Naive thymus-derived CD4-positive, alpha-beta T cell (primary cell): ENCODE measurements at regions not wholly inside any gene's neighbourhood (a gene's known extent, or its start where the extent isn't known, plus 50 kb on each side); places are given as distances from the start of the nearest gene placed in this dataset.

Experiments used
- ATAC-seq: fragments of 150-1000 bp; cut with Tn5 transposase; 2 replicates; pipeline ENCODE4 v1.10.0; 2021; ENCODE audit warnings: mild to moderate bottlenecking, moderate library complexity
- CTCF ChIA-PET: fragments of 350-600 bp; sonication (Branson Sonifier 250); formaldehyde crosslinking; loops from one replicate; lab custom pipeline; 2021; ENCODE audit warnings: antibody characterized with exemption; lab: Charles Lee
- POLR2A ChIA-PET: fragments of 350-600 bp; sonication (Branson Sonifier 250); formaldehyde crosslinking; loops from one replicate; lab custom pipeline; 2021; ENCODE audit warnings: antibody characterized with exemption, inconsistent platforms; lab: Charles Lee
- DNase-seq, 9 donors: peaks; one replicate each; pipeline versions ENCODE4 v3.0.0 to v3.0.0-alpha.2; 2020 to 2022; ENCODE audit warnings: mixed read lengths in 1 of 9
- H3K27ac ChIP-seq: one replicate; pipeline ENCODE4 v1.7.0; 2013; ENCODE audit warnings: mild to moderate bottlenecking, low read depth, low read length, moderate library complexity
- H3K27me3 ChIP-seq, 2 donors: one replicate each; pipeline ENCODE4 v1.7.0; 2013; ENCODE audit warnings: low read length in 2 of 2, mild to moderate bottlenecking in 2 of 2, moderate library complexity in 2 of 2; ENCODE audit not compliant: control insufficient read depth in 2 of 2, insufficient read depth in 2 of 2
- H3K36me3 ChIP-seq, 3 experiments: 1 replicate in 2 of 3; 2 replicates in 1 of 3; pipeline ENCODE4 v1.7.0; 2013; ENCODE audit warnings: low read length in 3 of 3, mild to moderate bottlenecking in 3 of 3, moderate library complexity in 1 of 3; ENCODE audit not compliant: insufficient read depth in 3 of 3, control insufficient read depth in 2 of 3
- H3K4me1 ChIP-seq, 2 donors: one replicate each; pipeline ENCODE4 v1.7.0; 2013; ENCODE audit warnings: low read length in 2 of 2, mild to moderate bottlenecking in 2 of 2, moderate library complexity in 1 of 2; ENCODE audit not compliant: control insufficient read depth in 2 of 2, insufficient read depth in 2 of 2
- H3K4me3 ChIP-seq: 2 replicates; pipeline ENCODE4 v1.7.0; 2013; ENCODE audit warnings: mild to moderate bottlenecking, low read length
- H3K9me3 ChIP-seq, 3 experiments: 1 replicate in 2 of 3; 2 replicates in 1 of 3; pipeline ENCODE4 v1.7.0; 2013; ENCODE audit warnings: low read length in 3 of 3; ENCODE audit not compliant: control insufficient read depth in 2 of 3
- H3K27ac Mint-ChIP-seq, 9 donors: one replicate each; pipeline ENCODE4 v1.8.0; 2020 to 2022; ENCODE audit warnings: mixed read lengths in 9 of 9, mild to moderate bottlenecking in 8 of 9, moderate library complexity in 5 of 9, inconsistent platforms in 2 of 9
- H3K27me3 Mint-ChIP-seq, 5 donors: one replicate each; pipeline ENCODE4 v1.8.0; 2021 to 2022; ENCODE audit warnings: mixed read lengths in 5 of 5, mild to moderate bottlenecking in 1 of 5
- H3K36me3 Mint-ChIP-seq, 5 donors: one replicate each; pipeline ENCODE4 v1.8.0; 2020 to 2022; ENCODE audit warnings: mixed read lengths in 5 of 5, mild to moderate bottlenecking in 3 of 5, inconsistent platforms in 1 of 5
- H3K4me1 Mint-ChIP-seq, 7 donors: one replicate each; pipeline ENCODE4 v1.8.0; 2020 to 2022; ENCODE audit warnings: mixed read lengths in 7 of 7, mild to moderate bottlenecking in 3 of 7, inconsistent platforms in 1 of 7
- H3K4me3 Mint-ChIP-seq, 10 donors: one replicate each; pipeline ENCODE4 v1.8.0; 2020 to 2022; ENCODE audit warnings: mild to moderate bottlenecking in 10 of 10, mixed read lengths in 10 of 10, moderate library complexity in 6 of 10, inconsistent platforms in 2 of 10
- H3K9me3 Mint-ChIP-seq, 11 donors: one replicate each; pipeline ENCODE4 v1.8.0; 2020 to 2022; ENCODE audit warnings: mixed read lengths in 11 of 11, mild to moderate bottlenecking in 4 of 11, inconsistent platforms in 1 of 11, moderate library complexity in 1 of 11
- intact Hi-C, 2 donors: fragments of 100-400 bp; cut with micrococcal nuclease; formaldehyde crosslinking; loops; one replicate each; pipeline ENCODE4 v1.15.1; 2023

- Mint-ChIP-seq H3K36me3 (no peaks in the 10 kb centered on the region), H3K27me3 (peaks cover 4 to 27% (median 13%) of the 10 kb centered on the region in 5 donors), H3K9me3 (no peaks in the 10 kb centered on the region), H3K4me3 (no peak overlapping the region), H3K4me1 (peaks cover 0 to 1% (median 0%) of the 10 kb centered on the region in 7 donors), H3K27ac (no peak overlapping the region)
- ChIA-PET CTCF (no interaction called here), POLR2A (no interaction called here)
- intact Hi-C loops, result no loop called here
- Histone ChIP-seq H3K27ac (no peak overlapping the region), H3K36me3 (no peaks in the 10 kb centered on the region), H3K9me3 (no peaks in the 10 kb centered on the region), H3K4me3 (no peak overlapping the region), H3K27me3 (no peaks in the 10 kb centered on the region), H3K4me1 (no peaks in the 10 kb centered on the region)
- DNase-seq (no peak), ATAC-seq (no peak)
Measured at GRCh38 chr1:67614511-67614934, 70.5 kb upstream of the GADD45A start.

DNA sequence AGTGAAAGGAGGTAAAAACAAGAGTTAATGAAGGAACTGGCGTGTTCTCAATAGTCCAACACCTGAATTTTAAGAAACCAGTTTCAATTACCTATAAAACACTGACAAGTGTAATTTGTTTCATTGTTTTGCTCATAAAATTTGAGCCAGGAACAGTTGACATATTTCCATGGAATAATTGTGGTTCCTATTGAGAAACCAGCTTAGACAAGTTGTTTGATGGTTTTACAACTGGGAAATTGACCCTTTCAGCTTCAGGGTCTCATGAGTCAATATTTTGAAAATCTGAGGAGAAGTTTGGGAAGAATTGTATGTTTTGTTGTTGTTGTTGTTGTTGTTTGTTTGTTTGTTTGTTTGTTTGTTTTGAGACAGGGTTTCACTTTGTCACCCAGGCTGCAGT lies 69.1 kb upstream of the GADD45A start:
- no peak overlapping the region for H3K27ac Mint-ChIP-seq
- no peaks in the 10 kb centered on the region for H3K27me3 ChIP-seq
- no peaks in the 10 kb centered on the region for H3K9me3 Mint-ChIP-seq
- no peaks in the 10 kb centered on the region for H3K4me1 ChIP-seq
- H3K27ac ChIP-seq, result no peak overlapping the region
- H3K27me3 Mint-ChIP-seq, result peaks cover 9 to 28% (median 13%) of the 10 kb centered on the region in 5 donors
- H3K4me3 ChIP-seq, result no peak overlapping the region
- H3K4me3 Mint-ChIP-seq, result no peak overlapping the region
- DNase-seq (no peak), ATAC-seq (no peak)
- no peaks in the 10 kb centered on the region for H3K36me3 Mint-ChIP-seq
- H3K36me3 ChIP-seq, result no peaks in the 10 kb centered on the region
- H3K4me1 Mint-ChIP-seq, result peaks cover 0 to 1% (median 0%) of the 10 kb centered on the region in 7 donors
- POLR2A ChIA-PET, result no interaction called here
- CTCF ChIA-PET, result no interaction called here
- intact Hi-C loops, result no loop called here
- H3K9me3 ChIP-seq, result no peaks in the 10 kb centered on the region

DNA sequence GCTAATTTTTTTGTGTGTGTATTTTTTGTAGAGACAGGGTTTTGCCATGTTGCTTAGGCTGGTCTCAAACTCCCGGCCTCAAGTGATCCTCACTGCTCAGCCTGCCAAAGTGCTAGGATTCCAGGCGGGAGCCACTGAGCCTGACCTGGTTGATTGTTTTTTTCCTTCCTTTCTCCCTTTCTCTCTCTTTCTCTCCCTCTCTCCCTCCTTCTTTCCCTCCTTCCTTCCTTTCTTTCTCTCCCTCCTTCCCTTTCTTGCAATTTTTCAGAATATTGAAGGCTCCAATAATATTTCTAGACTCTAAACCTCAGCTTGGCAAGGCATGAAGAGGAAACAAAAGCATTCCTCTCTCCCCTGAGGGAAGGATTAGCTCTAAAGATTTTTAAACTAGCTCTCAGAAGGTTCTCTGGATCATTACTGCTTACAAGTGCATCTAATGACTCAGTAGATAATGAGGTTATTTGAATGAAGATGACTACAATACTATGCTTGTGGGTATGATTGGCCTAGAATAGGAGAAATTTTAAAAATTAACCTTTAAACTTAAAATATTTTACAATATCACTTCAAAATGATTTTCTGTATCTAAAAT lies 68.5 kb upstream of the GADD45A start:
- Histone ChIP-seq H3K36me3 (no peaks in the 10 kb centered on the region), H3K27me3 (no peaks in the 10 kb centered on the region), H3K4me1 (no peaks in the 10 kb centered on the region), H3K4me3 (no peak overlapping the region), H3K9me3 (no peaks in the 10 kb centered on the region), H3K27ac (no peak overlapping the region)
- DNase-seq (no peak), ATAC-seq (no peak)
- peaks cover 9 to 30% (median 13%) of the 10 kb centered on the region in 5 donors for H3K27me3 Mint-ChIP-seq
- H3K9me3 Mint-ChIP-seq, result no peaks in the 10 kb centered on the region
- CTCF ChIA-PET, result no interaction called here
- H3K36me3 Mint-ChIP-seq, result no peaks in the 10 kb centered on the region
- intact Hi-C loops, result no loop called here
- POLR2A ChIA-PET, result no interaction called here
- no peak overlapping the region for H3K27ac Mint-ChIP-seq
- peaks cover 0 to 1% (median 0%) of the 10 kb centered on the region in 7 donors for H3K4me1 Mint-ChIP-seq
- no peak overlapping the region for H3K4me3 Mint-ChIP-seq

DNA sequence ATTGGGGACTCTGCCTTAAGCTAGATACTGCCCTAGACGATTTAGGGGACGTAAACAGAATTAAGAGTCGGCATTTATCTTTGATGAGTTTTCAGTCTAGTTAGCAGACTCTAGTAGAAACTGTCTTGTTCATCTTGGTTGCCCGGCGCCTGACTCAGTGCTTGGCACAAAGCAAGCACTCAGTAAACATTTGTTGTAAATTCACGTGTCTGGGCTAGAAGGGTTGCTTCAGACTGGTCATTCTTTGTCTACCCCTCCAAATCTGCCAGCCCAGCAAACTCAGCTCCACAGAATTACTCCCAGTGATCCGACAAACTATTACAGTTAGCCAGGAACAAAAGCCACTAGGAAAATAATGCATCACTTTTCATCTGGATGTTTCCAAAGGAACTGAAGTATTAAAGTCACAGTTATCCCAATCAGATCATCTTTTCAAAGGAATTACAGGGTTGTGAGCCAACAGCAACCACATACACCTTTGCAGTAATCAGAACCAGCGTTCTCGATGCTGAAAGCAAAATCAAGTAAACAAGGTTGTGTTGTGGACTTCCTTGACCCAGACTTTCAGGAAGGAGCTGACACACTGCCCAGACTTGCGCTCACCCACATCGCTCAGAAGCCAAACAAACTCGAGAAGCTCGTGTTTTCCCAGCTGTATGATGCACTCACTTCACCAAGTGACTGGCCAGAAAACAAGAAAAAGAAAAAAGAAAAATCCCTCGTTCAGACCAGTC lies 66.5 kb upstream of the GADD45A start:
- ATAC-seq (no peak), DNase-seq (no peak)
- intact Hi-C loops, result no loop called here
- no peaks in the 10 kb centered on the region for H3K36me3 Mint-ChIP-seq
- no peaks in the 10 kb centered on the region for H3K36me3 ChIP-seq
- no peak overlapping the region for H3K4me3 Mint-ChIP-seq
- CTCF ChIA-PET, result no interaction called here
- no peaks in the 10 kb centered on the region for H3K4me1 ChIP-seq
- POLR2A ChIA-PET, result no interaction called here
- H3K27ac Mint-ChIP-seq, result no peak overlapping the region
- H3K9me3 Mint-ChIP-seq, result no peaks in the 10 kb centered on the region
- no peak overlapping the region for H3K27ac ChIP-seq
- H3K27me3 Mint-ChIP-seq, result peaks cover 10 to 26% (median 13%) of the 10 kb centered on the region in 5 donors
- H3K27me3 ChIP-seq, result no peaks in the 10 kb centered on the region
- H3K4me1 Mint-ChIP-seq, result no peaks in the 10 kb centered on the region
- no peak overlapping the region for H3K4me3 ChIP-seq
- H3K9me3 ChIP-seq, result no peaks in the 10 kb centered on the region

DNA sequence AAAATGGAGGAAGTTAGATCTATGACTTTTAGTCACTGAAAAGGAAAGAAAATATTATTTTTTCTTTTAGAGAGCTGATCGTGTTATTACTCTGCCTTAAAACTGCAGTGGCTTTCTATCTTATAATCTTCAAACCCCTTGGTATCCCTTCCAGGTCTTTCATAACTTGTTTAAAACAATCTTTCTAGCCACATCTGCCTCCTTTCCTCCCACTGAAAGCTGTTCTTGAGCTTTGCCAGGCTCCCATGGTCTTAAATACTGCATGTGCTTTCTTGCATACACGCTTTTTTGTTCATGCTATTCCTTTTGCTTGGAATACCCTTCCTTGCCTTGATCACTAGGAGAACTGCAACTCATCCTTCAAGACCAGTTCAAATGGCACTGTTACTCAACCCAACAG lies 65.9 kb upstream of the GADD45A start:
- ChIA-PET CTCF (no interaction called here), POLR2A (no interaction called here)
- H3K4me1 ChIP-seq, result no peaks in the 10 kb centered on the region
- no peak overlapping the region for H3K27ac Mint-ChIP-seq
- no peak for DNase-seq
- no peak overlapping the region for H3K27ac ChIP-seq
- no peaks in the 10 kb centered on the region for H3K36me3 ChIP-seq
- no peak overlapping the region for H3K4me3 Mint-ChIP-seq
- no peaks in the 10 kb centered on the region for H3K27me3 ChIP-seq
- H3K9me3 Mint-ChIP-seq, result no peaks in the 10 kb centered on the region
- intact Hi-C loops, result no loop called here
- H3K4me3 ChIP-seq, result no peak overlapping the region
- peaks cover 10 to 26% (median 13%) of the 10 kb centered on the region in 5 donors for H3K27me3 Mint-ChIP-seq
- no peaks in the 10 kb centered on the region for H3K36me3 Mint-ChIP-seq
- H3K4me1 Mint-ChIP-seq, result no peaks in the 10 kb centered on the region
- no peak for ATAC-seq
- no peaks in the 10 kb centered on the region for H3K9me3 ChIP-seq

DNA sequence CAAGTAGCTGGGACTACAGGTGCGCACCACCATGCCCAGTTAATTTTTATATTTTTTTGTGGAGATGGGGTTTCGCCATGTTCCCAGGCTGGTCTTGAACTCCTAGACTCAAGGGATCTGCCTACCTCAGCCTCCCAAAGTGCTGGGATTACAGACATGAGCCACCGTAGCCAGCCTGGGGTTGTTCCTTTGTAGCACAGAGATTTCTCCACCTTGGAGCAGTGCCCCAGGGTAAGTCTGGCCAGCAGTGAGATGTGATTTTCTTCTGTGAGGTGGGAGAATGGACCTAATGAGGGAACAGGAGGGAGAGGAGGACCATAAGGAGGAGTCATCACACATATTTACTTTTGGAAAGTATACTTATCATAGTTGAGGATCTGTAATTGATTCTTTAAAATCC lies 61.1 kb upstream of the GADD45A start:
- ATAC-seq, result no peak
- DNase-seq, result no peak
- no peaks in the 10 kb centered on the region for H3K4me1 ChIP-seq
- peaks cover 0 to 17% (median 12%) of the 10 kb centered on the region in 5 donors for H3K27me3 Mint-ChIP-seq
- ChIA-PET POLR2A (no interaction called here), CTCF (no interaction called here)
- no peak overlapping the region for H3K4me3 Mint-ChIP-seq
- H3K27me3 ChIP-seq, result no peaks in the 10 kb centered on the region
- no peaks in the 10 kb centered on the region for H3K9me3 ChIP-seq
- H3K27ac ChIP-seq, result no peak overlapping the region
- H3K36me3 ChIP-seq, result no peaks in the 10 kb centered on the region
- H3K36me3 Mint-ChIP-seq, result peaks cover 0 to 5% (median 0%) of the 10 kb centered on the region in 5 donors
- peaks cover 0 to 9% (median 0%) of the 10 kb centered on the region in 11 donors for H3K9me3 Mint-ChIP-seq
- no peak overlapping the region for H3K27ac Mint-ChIP-seq
- H3K4me1 Mint-ChIP-seq, result no peaks in the 10 kb centered on the region
- H3K4me3 ChIP-seq, result no peak overlapping the region
- intact Hi-C loops, result no loop called here

GRCh38 chr1:67624680-67625079 lies 60.3 kb upstream of the GADD45A start:
- H3K9me3 ChIP-seq, result no peaks in the 10 kb centered on the region
- intact Hi-C loops, result no loop called here
- Mint-ChIP-seq H3K9me3 (peaks cover 0 to 9% (median 0%) of the 10 kb centered on the region in 11 donors), H3K36me3 (peaks cover 0 to 5% (median 0%) of the 10 kb centered on the region in 5 donors), H3K27me3 (peaks cover 0 to 12% (median 7%) of the 10 kb centered on the region in 5 donors), H3K4me3 (no peak overlapping the region), H3K27ac (no peak overlapping the region), H3K4me1 (no peaks in the 10 kb centered on the region)
- ChIA-PET POLR2A (no interaction called here), CTCF (no interaction called here)
- no peak overlapping the region for H3K4me3 ChIP-seq
- no peaks in the 10 kb centered on the region for H3K36me3 ChIP-seq
- H3K27me3 ChIP-seq, result no peaks in the 10 kb centered on the region
- H3K27ac ChIP-seq, result no peak overlapping the region
- H3K4me1 ChIP-seq, result no peaks in the 10 kb centered on the region
- no peak for ATAC-seq
- no peak for DNase-seq
